NCI-H748 treated with DMSO at 0.1 percent for 48 hours (cell line): ENCODE measurements at regions not wholly inside any gene's neighbourhood (a gene's known extent, or its start where the extent isn't known, plus 50 kb on each side); places are given as distances from the start of the nearest gene placed in this dataset.
"Not testable (repeated sequence)": the region's sequence is repeated elsewhere in the genome, so short reads cannot be mapped to it uniquely, and the experiment has no call there.

Experiments
- DNase-seq: peaks from one replicate; lab custom pipeline; 2025; lab: John Stamatoyannopoulos, UW

DNA sequence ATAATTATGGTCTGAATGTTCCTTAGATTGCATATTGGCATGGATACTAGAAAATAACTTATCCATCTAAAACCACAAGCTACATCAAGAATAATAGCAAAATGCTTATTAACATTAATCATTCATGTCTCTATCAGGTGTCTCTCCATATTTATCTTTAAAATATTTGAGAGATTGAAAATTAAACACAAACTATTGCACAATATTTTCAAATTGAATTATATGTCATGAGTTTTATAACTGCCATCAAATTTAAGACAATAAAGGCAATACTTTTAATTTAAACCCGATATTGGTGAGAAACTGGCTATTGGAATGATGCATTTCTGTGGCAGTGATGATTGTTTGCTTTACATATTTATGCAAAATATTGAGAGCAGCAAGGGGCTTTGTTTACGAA is 1506.8 kb upstream of the B3GALT2 start:
- DNase-seq, result no peak

DNA sequence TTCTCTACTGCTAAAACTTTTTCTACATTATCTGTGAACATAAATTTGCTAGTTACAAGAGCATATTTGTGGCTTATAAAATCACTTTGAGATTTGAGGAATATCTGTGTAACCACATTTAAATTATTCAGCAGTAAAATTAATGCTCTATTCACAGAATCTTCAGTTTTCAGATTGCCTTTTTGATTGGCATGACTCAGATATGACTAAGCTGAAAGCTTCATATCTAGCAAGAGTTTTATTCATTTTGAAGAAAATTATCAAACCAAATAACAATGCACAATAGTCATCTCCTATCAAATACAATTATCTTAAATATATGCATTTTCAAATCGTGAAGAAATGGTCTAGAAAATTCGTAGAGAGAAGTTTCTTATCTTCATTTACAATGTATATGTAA is 1498.2 kb upstream of the B3GALT2 start:
- no peak for DNase-seq

DNA sequence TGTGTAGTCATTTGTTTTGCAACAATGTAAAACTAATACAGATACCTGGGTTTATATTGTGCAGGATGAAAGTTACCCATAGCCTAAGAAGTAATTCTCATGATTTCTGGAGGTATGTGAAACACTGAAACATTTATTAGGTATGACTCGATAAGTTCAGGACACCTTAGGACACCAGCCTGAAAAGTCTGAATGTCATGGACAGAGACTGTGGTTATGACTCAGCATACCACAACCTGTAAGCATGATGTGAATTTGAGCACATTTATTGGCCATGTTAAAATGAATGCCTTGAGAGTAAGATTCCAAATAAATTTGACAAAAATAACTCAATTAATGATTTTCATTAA is 1471.7 kb upstream of the B3GALT2 start:
- DNase-seq, result no peak

DNA sequence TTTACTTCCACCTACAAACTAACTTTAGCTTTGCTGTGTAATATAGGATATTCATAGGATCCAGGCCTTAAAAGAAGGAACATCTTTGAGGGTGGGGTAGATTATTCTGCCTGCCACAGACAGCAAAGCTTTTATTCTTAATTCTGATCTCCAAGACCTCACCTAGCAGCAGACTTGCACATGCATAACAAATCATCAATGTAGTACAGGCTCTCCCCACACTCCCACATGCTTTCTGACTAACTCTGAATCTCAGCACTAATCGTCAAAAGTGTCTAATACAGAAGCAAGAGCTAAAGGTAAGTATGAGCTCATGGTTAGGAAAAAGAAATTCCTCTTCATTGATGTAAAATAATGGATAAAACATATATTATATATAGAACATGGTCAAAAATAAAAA is 1468.5 kb upstream of the B3GALT2 start:
- no peak for DNase-seq

DNA sequence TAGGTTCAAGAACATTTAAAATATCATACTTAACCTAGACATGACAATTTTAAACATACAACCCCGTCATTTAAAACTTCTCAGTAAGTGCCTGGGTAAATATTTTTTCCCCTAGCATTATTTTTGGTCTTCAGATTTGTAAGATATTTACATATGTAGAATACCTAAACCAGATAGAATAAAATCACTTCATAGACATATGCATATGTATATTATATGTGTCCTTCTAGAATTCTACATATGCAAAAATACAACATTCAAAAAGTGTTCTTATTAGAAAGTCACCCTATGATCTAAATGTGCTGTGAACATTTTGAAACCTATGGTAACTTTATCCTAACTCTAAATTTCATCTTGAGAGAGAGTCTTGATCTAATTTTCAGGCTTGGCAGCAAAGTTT is 1467.0 kb upstream of the B3GALT2 start:
- no peak for DNase-seq

DNA sequence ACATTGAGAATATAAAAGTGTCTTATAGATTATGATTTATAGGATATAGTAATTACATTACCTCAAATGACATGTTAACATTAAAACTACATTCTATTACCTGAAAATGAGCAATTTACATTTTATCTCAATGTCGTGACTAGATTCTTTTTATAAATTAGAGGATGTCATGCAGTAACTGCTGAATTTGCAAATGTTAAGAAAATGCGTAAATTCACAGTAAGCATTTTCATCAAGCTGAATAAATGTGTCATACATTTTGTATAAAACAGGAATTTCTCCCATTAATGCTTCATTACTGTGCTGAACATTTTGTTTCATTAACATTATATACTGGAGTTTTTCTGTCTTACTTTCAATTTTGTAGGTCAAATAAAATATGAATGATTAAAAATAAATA is 1460.7 kb upstream of the B3GALT2 start:
- DNase-seq, result no peak

DNA sequence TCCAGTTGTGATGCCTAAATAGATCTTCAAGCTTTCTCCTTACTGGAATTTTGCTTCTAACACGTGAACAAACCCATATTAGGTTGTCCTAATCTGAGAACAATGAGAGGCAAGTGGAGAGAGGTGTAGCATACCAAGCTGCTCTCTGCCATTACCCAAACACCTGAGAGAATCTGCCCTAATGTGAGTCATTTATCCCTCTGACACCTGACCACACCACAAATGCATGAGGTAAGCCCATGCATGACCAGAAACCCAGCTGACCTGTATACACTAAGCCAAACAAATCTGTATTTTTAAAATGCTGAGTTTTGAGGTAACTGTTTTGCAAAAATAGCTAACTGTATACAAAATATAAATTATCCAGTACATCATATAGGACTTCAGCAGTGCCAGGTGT is 1458.1 kb upstream of the B3GALT2 start:
- no peak for DNase-seq

DNA sequence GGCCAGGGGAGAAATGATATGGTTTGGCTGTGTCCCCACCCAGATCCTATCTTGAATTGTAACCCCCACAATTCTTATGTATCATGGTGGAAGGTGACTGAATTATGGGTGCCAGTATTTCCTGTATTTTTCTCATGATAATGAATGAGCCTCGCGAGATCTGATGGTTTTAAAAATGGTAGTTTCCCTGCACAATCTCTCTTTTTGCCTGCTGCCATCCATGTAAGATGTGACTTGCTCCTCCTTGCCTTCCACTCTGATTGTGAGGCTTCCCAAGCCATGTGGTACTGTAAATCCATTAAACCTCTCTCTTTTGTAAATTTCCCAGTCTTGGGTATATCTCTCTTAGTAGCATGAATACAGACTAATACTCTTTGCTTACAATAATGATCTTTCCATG is 1453.9 kb upstream of the B3GALT2 start:
- DNase-seq, result no peak

DNA sequence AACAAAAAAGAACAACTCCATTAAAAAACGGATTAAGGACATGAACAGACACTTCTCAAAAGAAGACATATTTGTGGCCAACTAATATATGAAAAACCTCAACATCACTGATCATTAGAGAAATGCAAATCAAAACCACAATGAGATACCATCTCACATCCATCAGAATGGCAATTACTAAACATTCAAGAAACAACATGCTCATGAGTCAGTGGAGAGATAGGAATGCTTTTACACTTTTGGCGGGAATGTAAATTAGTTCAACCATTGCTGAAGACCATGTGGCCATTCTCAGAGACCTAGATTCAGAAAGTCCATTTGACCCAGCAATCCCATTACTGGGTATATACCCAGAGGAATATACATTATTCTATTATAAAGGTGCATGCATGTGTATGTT is 1442.6 kb upstream of the B3GALT2 start:
- no peak for DNase-seq

DNA sequence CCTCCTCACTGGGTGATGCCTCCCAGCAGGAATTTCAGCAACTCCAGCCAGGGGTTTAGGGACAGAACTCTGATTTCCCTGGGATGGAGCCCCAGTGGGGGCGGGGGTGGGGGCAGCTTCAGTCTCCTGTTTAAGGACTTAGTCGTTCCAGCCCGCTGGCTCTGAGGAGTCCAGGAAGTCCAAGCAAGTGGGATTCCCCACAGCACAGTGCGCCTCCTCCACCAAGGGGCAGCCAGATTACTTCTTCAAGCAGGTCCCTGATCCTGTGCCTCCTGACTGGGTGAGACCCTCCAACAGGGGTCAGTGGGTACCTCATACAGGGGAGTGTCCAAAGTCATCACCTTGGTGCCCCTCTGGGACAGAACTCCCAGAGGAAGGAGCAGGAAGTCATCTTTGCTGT is 1438.4 kb upstream of the B3GALT2 start:
- DNase-seq, result no peak

DNA sequence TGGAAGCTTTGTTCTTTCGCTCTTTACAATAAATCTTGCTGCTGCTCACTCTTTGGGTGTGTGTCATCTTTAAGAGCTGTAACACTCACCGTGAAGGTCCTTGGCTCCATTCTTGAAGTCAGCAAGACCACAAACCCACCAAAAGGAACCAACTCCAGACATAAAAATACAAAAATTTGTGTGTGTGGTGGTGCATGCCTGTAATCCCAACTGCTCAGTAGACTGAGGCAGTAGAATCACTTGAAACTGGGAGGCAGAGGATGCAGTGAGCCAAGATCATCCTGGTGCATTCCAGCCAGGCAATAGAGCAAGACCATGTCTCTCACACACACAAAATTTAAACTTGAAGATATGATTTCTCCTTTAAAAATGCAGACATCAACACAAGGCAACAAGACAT is 1431.7 kb upstream of the B3GALT2 start:
- DNase-seq, result no peak

DNA sequence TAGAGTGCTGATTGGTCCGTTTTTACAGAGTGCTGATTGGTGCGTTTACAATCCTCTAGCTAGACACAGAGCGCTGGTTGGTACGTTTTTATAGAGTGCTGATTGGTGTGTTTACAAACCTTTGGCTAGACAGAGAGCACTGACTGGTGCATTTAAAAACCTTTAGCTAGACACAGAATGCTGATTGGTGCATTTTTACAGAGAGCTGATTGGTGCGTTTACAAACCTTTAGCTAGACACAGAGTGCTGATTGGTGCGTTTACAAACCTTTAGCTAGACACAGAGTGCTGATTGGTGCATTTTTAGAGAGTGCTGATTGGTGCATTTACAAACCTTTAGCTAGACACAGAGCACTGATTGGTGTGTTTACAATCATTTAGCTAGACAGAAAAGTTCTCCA is 1430.9 kb upstream of the B3GALT2 start:
- DNase-seq, result not testable (repeated sequence)

DNA sequence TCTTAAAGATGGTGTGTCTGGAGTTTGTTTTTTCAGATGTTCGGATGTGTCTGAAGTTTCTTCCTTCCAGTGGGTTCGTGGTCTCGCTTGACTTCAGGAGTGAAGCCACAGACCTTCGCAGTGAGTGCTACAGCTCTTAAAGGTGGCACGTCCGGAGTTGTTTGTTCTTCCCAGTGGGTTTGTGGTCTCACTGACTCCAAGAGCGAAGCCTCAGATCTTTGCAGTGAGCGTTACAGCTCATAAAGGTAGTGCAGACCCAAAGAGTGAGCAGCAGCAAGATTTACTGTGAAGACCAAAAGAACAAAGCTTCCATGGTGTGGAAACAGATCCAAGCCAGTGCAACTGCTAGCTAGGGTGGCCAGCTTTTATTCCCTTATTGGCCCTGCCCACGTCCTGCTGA is 1430.4 kb upstream of the B3GALT2 start:
- no peak for DNase-seq

DNA sequence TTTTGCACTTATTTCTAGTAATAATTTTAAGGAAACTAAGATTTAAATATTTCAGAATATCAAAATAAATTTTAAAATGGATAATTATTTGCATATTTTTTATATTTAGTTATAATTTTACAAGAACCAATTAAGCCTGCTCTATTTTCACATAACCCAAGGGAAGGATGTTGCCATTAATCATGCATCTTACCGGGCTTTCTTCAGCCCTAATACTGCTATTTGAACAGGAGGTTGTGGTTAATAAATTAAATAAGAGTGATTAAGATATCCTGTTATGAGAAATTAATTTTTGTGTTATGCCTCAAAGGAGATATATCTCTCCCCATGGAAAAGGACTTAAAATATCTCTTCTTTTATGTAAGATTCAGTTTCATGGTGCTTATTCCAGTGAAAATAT is 1415.8 kb upstream of the B3GALT2 start:
- DNase-seq, result no peak

DNA sequence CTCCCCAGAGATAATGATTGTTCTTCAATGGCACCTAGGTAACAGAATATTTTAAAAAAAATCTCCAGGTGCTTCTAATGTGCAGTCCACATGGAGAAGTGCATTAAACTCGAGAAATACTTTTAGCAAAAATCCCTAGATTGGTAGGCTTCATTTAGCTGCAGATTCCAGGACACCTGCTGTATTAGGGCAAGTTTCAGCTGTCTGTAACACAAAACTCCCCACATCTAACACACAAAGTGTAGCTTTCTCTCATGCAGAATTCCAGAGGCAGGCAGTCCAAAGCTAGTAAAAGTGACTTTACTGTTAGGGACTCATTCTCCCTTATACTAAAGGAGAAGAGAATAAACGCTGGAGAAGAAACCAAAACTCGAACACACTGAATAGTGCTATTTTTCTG is 1414.3 kb upstream of the B3GALT2 start:
- DNase-seq, result no peak

DNA sequence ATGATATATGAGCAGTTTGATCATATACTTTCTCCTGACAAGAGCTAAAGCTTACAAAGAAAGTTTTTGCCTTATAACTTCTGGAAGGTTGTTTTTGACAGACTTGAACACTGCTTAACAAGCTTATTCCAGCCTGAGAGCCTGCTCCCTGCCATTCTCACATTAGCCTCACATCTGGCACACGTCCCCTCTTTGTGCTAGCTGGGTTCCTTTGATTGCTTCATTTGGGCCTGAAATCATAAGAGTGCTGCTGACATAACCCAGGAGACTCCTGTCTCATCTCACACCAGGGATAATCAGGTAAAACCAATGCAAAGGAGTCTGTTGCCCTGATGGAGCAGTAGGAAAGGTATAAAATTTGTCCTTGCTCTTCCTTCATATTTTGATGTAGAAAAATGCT is 1411.7 kb upstream of the B3GALT2 start:
- no peak for DNase-seq

DNA sequence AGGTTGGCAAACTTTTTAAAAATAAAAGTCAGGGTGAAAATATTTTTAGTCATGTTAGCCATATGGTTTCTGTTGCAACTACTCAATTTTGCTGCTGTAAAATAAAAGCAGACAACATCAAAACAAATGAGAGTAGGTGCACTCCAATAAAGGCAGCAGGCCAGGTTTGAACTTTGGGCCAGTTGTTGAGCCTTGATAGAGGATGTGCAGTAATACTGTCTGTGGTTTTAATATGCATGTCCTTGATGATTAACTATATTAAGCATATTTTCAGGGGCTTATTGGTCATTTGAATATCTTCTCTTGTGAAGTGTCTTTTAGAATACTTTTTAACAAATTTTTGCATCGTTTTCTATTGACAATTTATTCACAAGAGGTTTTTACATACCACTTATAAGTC is 1399.9 kb upstream of the B3GALT2 start:
- no peak for DNase-seq

DNA sequence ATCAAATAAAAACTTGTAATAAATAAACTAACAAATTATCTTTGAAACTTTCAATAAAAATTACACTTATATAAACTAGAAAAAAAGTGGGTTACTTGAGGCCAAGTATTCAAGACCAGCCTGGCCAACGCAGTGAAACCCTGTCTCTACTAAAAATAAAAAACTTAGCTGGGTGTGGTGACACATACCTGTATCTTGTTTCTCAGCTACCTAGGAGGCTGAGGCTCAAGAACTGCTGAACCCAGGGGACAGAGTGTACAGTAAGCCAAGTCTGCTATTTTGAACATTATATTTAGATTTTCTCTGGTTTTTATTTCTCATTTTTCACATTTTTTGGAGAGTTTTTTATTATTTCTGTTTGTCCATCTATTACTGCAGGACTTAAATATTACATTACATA is 1397.6 kb upstream of the B3GALT2 start:
- DNase-seq, result no peak

DNA sequence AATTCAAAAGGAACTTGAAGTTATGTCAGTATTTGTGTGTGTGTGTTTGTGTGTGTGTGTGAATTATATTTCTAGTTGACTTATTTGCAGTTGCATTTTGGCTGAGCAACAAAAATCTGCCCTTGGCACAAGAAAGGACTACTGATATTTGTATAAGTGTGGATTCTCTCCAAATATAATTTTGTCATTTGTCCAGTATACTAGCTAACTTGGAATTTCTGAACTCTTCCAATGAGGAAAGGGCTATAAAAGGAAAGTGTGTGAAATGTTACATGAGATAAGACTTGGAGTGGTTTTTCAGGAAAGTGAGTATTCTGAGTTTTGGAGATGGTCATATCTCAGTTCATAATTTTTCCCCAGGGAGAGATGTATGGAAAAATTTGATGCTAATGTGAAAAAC is 1384.1 kb upstream of the B3GALT2 start:
- no peak for DNase-seq

DNA sequence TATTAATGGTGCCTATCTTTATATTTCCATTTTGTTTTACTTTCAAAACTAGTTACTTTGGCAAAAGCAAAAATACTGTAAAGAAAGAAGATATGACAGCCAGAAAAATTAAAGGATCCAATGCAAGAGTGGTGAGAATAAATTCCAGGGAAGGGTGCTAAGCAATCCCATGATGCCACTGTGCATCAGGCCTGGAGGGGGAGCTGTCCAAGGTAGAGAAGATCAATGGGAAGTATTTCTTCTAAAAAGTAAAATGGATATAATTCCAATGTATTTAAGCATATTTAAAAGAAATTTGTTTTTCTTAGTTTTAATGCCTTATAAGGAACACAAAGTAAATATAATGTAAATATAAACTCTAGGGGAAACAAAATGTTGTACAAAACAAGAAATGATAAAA is 1382.2 kb upstream of the B3GALT2 start:
- no peak for DNase-seq

DNA sequence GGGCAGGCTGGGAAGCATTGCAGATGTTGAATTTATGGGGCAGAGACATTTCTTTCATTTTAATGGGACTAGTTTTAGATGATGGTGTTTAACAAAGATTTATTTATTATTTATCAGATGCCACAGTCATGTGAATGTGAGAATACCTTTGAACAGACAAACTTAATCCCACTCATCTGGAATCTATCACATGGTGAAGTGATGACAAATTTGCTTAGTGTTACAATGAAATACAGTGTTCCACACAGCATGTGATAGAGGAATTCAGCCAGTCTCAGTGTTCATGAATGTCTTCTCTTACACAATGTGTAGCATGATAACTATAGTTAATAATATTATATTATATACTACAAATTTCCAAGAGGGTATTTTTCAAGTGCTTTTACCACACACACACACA is 1361.7 kb upstream of the B3GALT2 start:
- DNase-seq, result no peak

DNA sequence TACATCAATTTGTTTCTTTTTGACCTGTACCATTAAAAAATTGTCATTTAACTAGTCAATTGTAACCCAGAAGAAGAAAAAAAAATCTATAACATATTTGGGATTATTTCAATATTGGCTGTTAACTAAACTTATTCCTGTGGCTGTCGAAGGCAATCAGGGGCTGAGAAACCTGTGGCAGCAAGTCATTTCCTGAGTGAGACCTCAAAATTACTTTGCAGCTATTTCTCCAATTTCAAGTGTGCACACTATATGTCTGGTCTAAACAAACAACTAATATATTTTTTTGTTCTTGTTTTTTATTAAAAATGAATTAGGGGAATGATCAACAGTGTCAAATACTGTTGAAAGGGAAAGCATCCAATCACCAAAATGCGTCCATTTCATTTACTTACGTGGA is 1357.6 kb upstream of the B3GALT2 start:
- no peak for DNase-seq

DNA sequence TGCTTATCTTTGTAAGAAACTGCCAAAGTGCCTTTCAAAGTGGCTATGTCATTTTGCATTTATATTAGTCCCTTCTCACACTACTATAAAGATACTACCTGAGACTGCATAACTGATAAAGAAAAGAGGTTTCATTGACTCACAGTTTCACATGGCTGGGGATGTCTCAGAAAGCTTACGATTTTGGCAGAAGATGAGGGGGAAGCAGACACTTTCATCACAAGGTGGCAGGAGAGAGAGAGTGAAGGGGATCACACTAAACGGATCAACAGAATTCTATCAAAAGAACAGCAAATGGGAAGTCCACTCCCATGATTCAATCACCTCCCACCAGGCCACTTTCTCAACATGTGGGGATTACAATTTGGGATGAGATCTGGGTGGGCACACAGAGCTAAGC is 1352.0 kb upstream of the B3GALT2 start:
- DNase-seq, result no peak

DNA sequence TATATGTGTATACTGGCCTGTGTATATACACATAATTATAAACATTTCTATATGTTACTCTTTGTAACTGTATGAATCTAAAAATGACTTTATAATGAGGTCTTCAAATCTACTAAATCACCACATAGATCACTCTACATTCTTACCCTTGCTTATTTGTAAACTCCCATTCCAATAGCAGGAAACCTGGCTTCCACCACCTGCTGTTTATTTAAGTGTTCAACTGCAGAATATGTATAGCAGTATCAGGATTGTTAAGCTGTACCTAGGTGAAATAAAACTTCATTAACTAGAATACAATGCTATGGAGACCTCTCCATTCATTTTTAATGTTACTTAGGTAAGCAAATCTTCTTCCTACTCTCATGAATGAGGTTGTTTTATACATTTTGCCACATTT is 1351.1 kb upstream of the B3GALT2 start:
- no peak for DNase-seq

DNA sequence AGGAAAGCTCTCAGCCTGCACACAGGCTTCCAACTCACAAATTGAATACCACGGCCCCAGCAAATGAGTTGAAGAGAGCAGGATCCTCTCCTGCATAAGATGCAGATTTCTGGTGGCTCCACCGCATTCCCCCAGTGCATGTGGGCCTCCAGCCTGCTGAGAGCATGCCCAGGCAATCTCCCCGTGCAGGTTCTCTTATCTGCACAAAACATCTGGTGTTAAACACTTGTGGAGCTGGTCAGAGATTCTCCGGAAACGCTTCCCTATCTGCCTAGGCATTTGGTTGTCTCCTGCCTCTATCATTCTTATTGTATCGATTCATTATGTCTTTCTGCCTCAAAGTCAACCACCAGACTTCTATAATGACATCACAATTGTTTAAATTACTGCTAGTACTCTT is 1349.0 kb upstream of the B3GALT2 start:
- no peak for DNase-seq

DNA sequence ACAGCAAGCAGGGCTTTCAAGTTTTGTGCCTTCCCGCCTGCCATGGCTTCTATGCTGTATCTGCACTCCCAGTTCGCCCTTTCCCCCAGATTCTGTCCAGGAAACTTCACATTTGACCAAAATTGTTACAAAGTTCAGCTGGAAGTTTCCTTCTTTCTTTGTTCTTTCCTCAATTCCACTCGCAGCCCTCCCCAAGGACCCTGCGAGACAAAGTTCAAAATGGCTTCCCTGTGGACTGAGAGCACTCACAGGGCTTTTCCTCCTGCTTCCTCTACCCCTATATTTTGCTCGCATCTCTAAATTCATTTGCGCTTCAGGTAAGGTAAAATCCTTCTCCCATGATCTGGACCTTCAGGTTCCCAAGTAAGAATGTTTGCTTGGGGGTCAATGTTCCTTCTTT is 1348.4 kb upstream of the B3GALT2 start:
- no peak for DNase-seq
